Mesenchymal stem cell (in vitro differentiated cells and primary cell): ENCODE measurements at regions not wholly inside any gene's neighbourhood (a gene's known extent, or its start where the extent isn't known, plus 50 kb on each side); places are given as distances from the start of the nearest gene placed in this dataset.

Experiments
- DNase-seq: peaks from one replicate; pipeline ENCODE4 v3.0.0-alpha.2; 2013
- H2AFZ ChIP-seq: one replicate; pipeline ENCODE4 v1.6.1; 2013; ENCODE audit warnings: low read depth, mild to moderate bottlenecking, control low read depth, inconsistent platforms, low read length, moderate library complexity
- H2AK5ac ChIP-seq: 2 replicates; pipeline ENCODE4 v1.6.1; 2013; ENCODE audit warnings: low read length, moderate library complexity, mild to moderate bottlenecking, inconsistent platforms; ENCODE audit not compliant: severe bottlenecking
- H2BK120ac ChIP-seq: one replicate; pipeline ENCODE4 v1.6.1; 2013; ENCODE audit warnings: low read depth, mild to moderate bottlenecking, inconsistent platforms, low read length, moderate library complexity
- H2BK12ac ChIP-seq, 2 experiments: one replicate each; pipeline ENCODE4 v1.6.1; 2013; ENCODE audit warnings: inconsistent platforms in 2 of 2, low read length in 2 of 2, mild to moderate bottlenecking in 2 of 2, moderate library complexity in 2 of 2, control low read depth in 1 of 2
- H2BK15ac ChIP-seq: one replicate; pipeline ENCODE4 v1.6.1; 2013; ENCODE audit warnings: mild to moderate bottlenecking, low read depth, inconsistent platforms; ENCODE audit not compliant: poor library complexity, severe bottlenecking
- H2BK5ac ChIP-seq: 2 replicates; pipeline ENCODE4 v1.6.1; 2013; ENCODE audit warnings: low read depth, mild to moderate bottlenecking, low read length, control low read depth, inconsistent platforms; ENCODE audit not compliant: poor library complexity, severe bottlenecking
- H3K14ac ChIP-seq, 2 experiments: one replicate each; pipeline ENCODE4 v1.6.1; 2013; ENCODE audit warnings: inconsistent platforms in 2 of 2, low read length in 2 of 2, control low read depth in 1 of 2, mild to moderate bottlenecking in 1 of 2, moderate library complexity in 1 of 2
- H3K18ac ChIP-seq, 2 experiments: one replicate each; pipeline ENCODE4 v1.6.1; 2013; ENCODE audit warnings: inconsistent platforms in 2 of 2, low read length in 2 of 2, control low read depth in 1 of 2, low read depth in 1 of 2, mild to moderate bottlenecking in 1 of 2
- H3K23ac ChIP-seq, 2 experiments: one replicate each; pipeline ENCODE4 v1.6.1; 2013; ENCODE audit warnings: inconsistent platforms in 2 of 2, low read length in 2 of 2, mild to moderate bottlenecking in 2 of 2, moderate library complexity in 2 of 2, control low read depth in 1 of 2
- H3K27ac ChIP-seq: 2 replicates; pipeline ENCODE4 v1.5.1; 2013; ENCODE audit warnings: mild to moderate bottlenecking, moderate library complexity, low read length, control low read depth, inconsistent platforms; ENCODE audit not compliant: poor library complexity, severe bottlenecking
- H3K27me3 ChIP-seq, 2 experiments: 2 replicates each; pipeline versions ENCODE4 v1.6.1 to v1.7.0; 2013; ENCODE audit warnings: low read length in 2 of 2, mild to moderate bottlenecking in 2 of 2, moderate library complexity in 2 of 2, control low read depth in 1 of 2, inconsistent platforms in 1 of 2; ENCODE audit not compliant: control insufficient read depth in 1 of 2, insufficient read depth in 1 of 2
- H3K36me3 ChIP-seq, 2 experiments: 2 replicates each; pipeline versions ENCODE4 v1.6.1 to v1.7.0; 2013; ENCODE audit warnings: low read length in 2 of 2, control low read depth in 1 of 2, inconsistent platforms in 1 of 2, low read depth in 1 of 2, mild to moderate bottlenecking in 1 of 2; ENCODE audit not compliant: insufficient read depth in 2 of 2, control insufficient read depth in 1 of 2
- H3K4ac ChIP-seq, 2 experiments: one replicate each; pipeline ENCODE4 v1.6.1; 2013; ENCODE audit warnings: inconsistent platforms in 2 of 2, low read length in 2 of 2, mild to moderate bottlenecking in 2 of 2, moderate library complexity in 2 of 2, control low read depth in 1 of 2, low read depth in 1 of 2
- H3K4me1 ChIP-seq: 2 replicates; pipeline ENCODE4 v1.6.1; 2013; ENCODE audit warnings: low read depth, low read length, control low read depth; ENCODE audit not compliant: control insufficient read depth, insufficient read depth
- H3K4me2 ChIP-seq: 2 replicates; pipeline ENCODE4 v1.6.1; 2013; ENCODE audit warnings: low read length, mild to moderate bottlenecking, inconsistent platforms; ENCODE audit not compliant: poor library complexity, severe bottlenecking
- H3K4me3 ChIP-seq, 2 experiments: 2 replicates each; pipeline versions ENCODE4 v1.5.1 to v1.7.0; 2013; ENCODE audit warnings: low read length in 2 of 2, mild to moderate bottlenecking in 2 of 2, control low read depth in 1 of 2, low read depth in 1 of 2; ENCODE audit not compliant: insufficient read depth in 1 of 2
- H3K79me1 ChIP-seq: replicated peaks from 2 replicates; pipeline ENCODE4 v1.6.1; 2013; ENCODE audit warnings: mild to moderate bottlenecking, control low read depth, low read length, inconsistent platforms; ENCODE audit not compliant: poor library complexity, severe bottlenecking
- H3K9ac ChIP-seq: 2 replicates; pipeline ENCODE4 v1.7.0; 2013; ENCODE audit warnings: mild to moderate bottlenecking, low read length, moderate library complexity
- H3K9me3 ChIP-seq: 2 replicates; pipeline ENCODE4 v1.7.0; 2013; ENCODE audit warnings: mild to moderate bottlenecking, low read length; ENCODE audit not compliant: control insufficient read depth
- H4K8ac ChIP-seq: one replicate; pipeline ENCODE4 v1.6.1; 2013; ENCODE audit warnings: inconsistent platforms, mild to moderate bottlenecking, low read length, moderate library complexity
- H4K91ac ChIP-seq: one replicate; pipeline ENCODE4 v1.6.1; 2013; ENCODE audit warnings: mild to moderate bottlenecking, low read length, inconsistent platforms
- WGBS: methylation state at CpG from one replicate; pipeline ENCODE4 v1.1.7; 2013; ENCODE audit warnings: mixed read lengths; 5-methylcytosine and 5-hydroxymethylcytosine counted together

GRCh38 chr2:19799881-19800780, 101.7 kb downstream of the TTC32 start:
- Histone ChIP-seq H4K91ac (no peak overlapping the region), H2AK5ac (peak overlapping the region; percentile 97), H3K9ac (no peak overlapping the region), H2AFZ (no peak overlapping the region), H3K4me1 (peaks cover 20% of the 10 kb centered on the region), H3K36me3 (no peaks in the 10 kb centered on the region), H3K18ac (peak overlapping the region in 1 of 2 experiments; percentile 7), H2BK5ac (peak overlapping the region; percentile 48), H3K4ac (no peak overlapping the region), H3K27ac (peak overlapping the region; percentile 99), H3K4me2 (no peak overlapping the region), H3K4me3 (no peak overlapping the region), H2BK120ac (no peak overlapping the region), H3K27me3 (peaks cover 0 to 6% of the 10 kb centered on the region in 2 experiments), H3K23ac (no peak overlapping the region), H3K79me1 (no peaks in the 10 kb centered on the region), H2BK15ac (peak overlapping the region; percentile 95), H4K8ac (no peak overlapping the region), H3K9me3 (no peaks in the 10 kb centered on the region), H3K14ac (no peak overlapping the region), H2BK12ac (peak overlapping the region; percentile 21 to 97)
- 90% methylated on average over 8 of the region's 8 CpGs for WGBS
- no peak for DNase-seq

GRCh38 chr2:19797871-19798270, 103.9 kb downstream of the TTC32 start:
- Histone ChIP-seq H2BK15ac (no peak overlapping the region), H3K9ac (no peak overlapping the region), H4K91ac (no peak overlapping the region), H3K79me1 (no peaks in the 10 kb centered on the region), H2BK120ac (no peak overlapping the region), H4K8ac (no peak overlapping the region), H3K36me3 (no peaks in the 10 kb centered on the region), H3K27ac (no peak overlapping the region), H3K23ac (no peak overlapping the region), H3K4me1 (peaks cover 20% of the 10 kb centered on the region), H2BK5ac (no peak overlapping the region), H3K14ac (no peak overlapping the region), H3K18ac (no peak overlapping the region), H2AK5ac (no peak overlapping the region), H2AFZ (no peak overlapping the region), H3K27me3 (no peaks in the 10 kb centered on the region), H2BK12ac (no peak overlapping the region), H3K4me2 (no peak overlapping the region), H3K4ac (no peak overlapping the region), H3K4me3 (no peak overlapping the region), H3K9me3 (no peaks in the 10 kb centered on the region)
- WGBS, result 70% methylated on average over 4 of the region's 4 CpGs
- DNase-seq, result peak; percentile 13

GRCh38 chr2:19797243-19797810, 104.5 kb downstream of the TTC32 start:
- Histone ChIP-seq H3K14ac (no peak overlapping the region), H3K18ac (no peak overlapping the region), H3K4me2 (no peak overlapping the region), H2BK120ac (no peak overlapping the region), H3K36me3 (no peaks in the 10 kb centered on the region), H4K8ac (no peak overlapping the region), H2AK5ac (peak overlapping the region; percentile 55), H3K9ac (no peak overlapping the region), H3K23ac (no peak overlapping the region), H3K27ac (no peak overlapping the region), H2BK5ac (no peak overlapping the region), H3K27me3 (peaks cover 0 to under 1% of the 10 kb centered on the region in 2 experiments), H3K79me1 (no peaks in the 10 kb centered on the region), H3K9me3 (no peaks in the 10 kb centered on the region), H3K4me3 (no peak overlapping the region), H3K4ac (no peak overlapping the region), H3K4me1 (peaks cover 14% of the 10 kb centered on the region), H2BK15ac (no peak overlapping the region), H2AFZ (no peak overlapping the region), H4K91ac (no peak overlapping the region), H2BK12ac (peak overlapping the region in 1 of 2 experiments; percentile 3)
- 91% methylated on average over 4 of the region's 4 CpGs for WGBS
- no peak for DNase-seq

GRCh38 chr2:19796035-19796695, 105.6 kb downstream of the TTC32 start:
- no peak for DNase-seq
- Histone ChIP-seq H2AFZ (no peak overlapping the region), H3K27ac (no peak overlapping the region), H3K4me3 (no peak overlapping the region), H3K79me1 (no peaks in the 10 kb centered on the region), H2BK12ac (no peak overlapping the region), H2BK5ac (no peak overlapping the region), H3K36me3 (no peaks in the 10 kb centered on the region), H3K23ac (no peak overlapping the region), H2BK15ac (no peak overlapping the region), H3K18ac (no peak overlapping the region), H3K9me3 (no peaks in the 10 kb centered on the region), H2AK5ac (no peak overlapping the region), H3K4me2 (no peak overlapping the region), H4K91ac (no peak overlapping the region), H3K27me3 (peaks cover 0 to 6% of the 10 kb centered on the region in 2 experiments), H3K9ac (no peak overlapping the region), H3K14ac (no peak overlapping the region), H3K4ac (no peak overlapping the region), H4K8ac (no peak overlapping the region), H2BK120ac (no peak overlapping the region), H3K4me1 (peaks cover 12% of the 10 kb centered on the region)
- WGBS, result 97% methylated on average over 11 of the region's 12 CpGs
